ENCODE measurements at regions not wholly inside any gene's neighbourhood (a gene's known extent, or its start where the extent isn't known, plus 50 kb on each side); places are given as distances from the start of the nearest gene placed in this dataset.

- TF ChIP-seq POLR2A (IDR thresholded peaks at IDR 0.05), result no peak
- TF ChIP-seq CTCF (IDR thresholded peaks at IDR 0.05), result no peak
- TF ChIP-seq EP300 (IDR thresholded peaks at IDR 0.05), result no peak
- TF ChIP-seq POLR2AphosphoS5 (IDR thresholded peaks at IDR 0.05), result no peak
Observed at GRCh38 chr1:112778137-112778536, 63.0 kb upstream of the PPM1J start.

Data from gastroesophageal sphincter (tissue), 3 donors.